HUES6 (cell line): ENCODE measurements at regions not wholly inside any gene's neighbourhood (a gene's known extent, or its start where the extent isn't known, plus 50 kb on each side); places are given as distances from the start of the nearest gene placed in this dataset.

Source experiments
- H3K27ac ChIP-seq: 2 replicates; pipeline ENCODE4 v1.7.0; 2013; ENCODE audit warnings: low read depth, mild to moderate bottlenecking, low read length, inconsistent platforms
- H3K27me3 ChIP-seq: 2 replicates; pipeline ENCODE4 v1.6.1; 2013; ENCODE audit warnings: low read length; ENCODE audit not compliant: control insufficient read depth, insufficient read depth
- H3K36me3 ChIP-seq: 2 replicates; pipeline ENCODE4 v1.6.1; 2013; ENCODE audit warnings: low read length; ENCODE audit not compliant: control insufficient read depth, insufficient read depth
- H3K4me1 ChIP-seq: 2 replicates; pipeline ENCODE4 v1.6.1; 2013; ENCODE audit warnings: low read length; ENCODE audit not compliant: control insufficient read depth, insufficient read depth
- H3K4me3 ChIP-seq: 2 replicates; pipeline ENCODE4 v1.5.1; 2013; ENCODE audit warnings: low read depth, low read length
- H3K9ac ChIP-seq: one replicate; pipeline ENCODE4 v1.6.1; 2013; ENCODE audit warnings: mild to moderate bottlenecking, low read length
- H3K9me3 ChIP-seq: 2 replicates; pipeline ENCODE4 v1.6.1; 2013; ENCODE audit warnings: low read depth, low read length; ENCODE audit not compliant: control insufficient read depth, insufficient read depth

DNA sequence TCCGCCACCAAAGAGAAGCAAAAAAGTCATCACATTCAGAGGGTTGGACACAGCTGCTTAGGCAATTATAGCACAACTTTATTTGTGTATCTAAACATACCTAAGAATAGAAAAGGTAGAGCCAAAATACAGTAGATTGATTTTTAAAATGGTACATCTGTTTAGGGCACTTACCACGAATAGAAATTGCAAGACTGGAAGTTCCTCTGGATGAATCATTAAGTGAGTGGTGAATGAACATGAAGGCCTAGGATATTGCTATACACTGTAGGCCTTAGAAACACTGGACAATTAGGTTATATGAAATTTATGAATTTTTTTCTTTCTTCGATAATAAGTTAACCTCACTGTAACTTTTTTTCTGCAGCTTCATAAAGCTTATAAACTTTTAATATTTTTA, 687.0 kb downstream of the BCL11A start:
- no peak overlapping the region for H3K27ac ChIP-seq
- no peaks in the 10 kb centered on the region for H3K4me1 ChIP-seq
- H3K4me3 ChIP-seq = no peak overlapping the region
- no peaks in the 10 kb centered on the region for H3K36me3 ChIP-seq
- no peak overlapping the region for H3K9ac ChIP-seq
- 0 out of 2 replicates have a peak, but pooled peaks cover 4% of the 10 kb centered on the region for H3K9me3 ChIP-seq
- H3K27me3 ChIP-seq = no peaks in the 10 kb centered on the region

GRCh38 chr2:59858540-59858939, 694.9 kb downstream of the BCL11A start:
- Histone ChIP-seq H3K27me3 (no peaks in the 10 kb centered on the region), H3K9me3 (peaks cover 11% of the 10 kb centered on the region), H3K4me1 (no peaks in the 10 kb centered on the region), H3K9ac (no peak overlapping the region), H3K36me3 (no peaks in the 10 kb centered on the region), H3K4me3 (no peak overlapping the region), H3K27ac (no peak overlapping the region)

DNA sequence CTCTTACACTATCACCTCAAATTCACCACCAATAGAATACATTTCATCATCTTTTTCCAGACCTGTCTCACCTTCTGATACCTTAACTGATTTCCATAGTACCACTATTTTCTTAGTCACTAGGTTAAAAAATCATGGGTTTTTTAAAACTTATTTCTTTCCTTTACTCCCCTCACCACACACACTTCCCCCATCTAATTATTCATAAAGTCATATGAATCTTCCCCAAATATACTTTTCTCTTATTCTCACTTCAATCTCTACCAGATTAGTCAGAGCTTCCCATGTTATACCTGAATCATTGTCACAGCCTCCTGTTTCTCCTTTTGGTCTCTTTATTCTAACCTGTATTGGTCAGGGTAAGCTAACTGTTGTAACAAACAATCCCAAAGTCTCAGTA, 696.3 kb downstream of the BCL11A start:
- H3K27ac ChIP-seq = no peak overlapping the region
- H3K27me3 ChIP-seq = no peaks in the 10 kb centered on the region
- H3K36me3 ChIP-seq = no peaks in the 10 kb centered on the region
- H3K9ac ChIP-seq = no peak overlapping the region
- H3K9me3 ChIP-seq = peaks cover 9% of the 10 kb centered on the region
- H3K4me3 ChIP-seq = no peak overlapping the region
- H3K4me1 ChIP-seq = no peaks in the 10 kb centered on the region

DNA sequence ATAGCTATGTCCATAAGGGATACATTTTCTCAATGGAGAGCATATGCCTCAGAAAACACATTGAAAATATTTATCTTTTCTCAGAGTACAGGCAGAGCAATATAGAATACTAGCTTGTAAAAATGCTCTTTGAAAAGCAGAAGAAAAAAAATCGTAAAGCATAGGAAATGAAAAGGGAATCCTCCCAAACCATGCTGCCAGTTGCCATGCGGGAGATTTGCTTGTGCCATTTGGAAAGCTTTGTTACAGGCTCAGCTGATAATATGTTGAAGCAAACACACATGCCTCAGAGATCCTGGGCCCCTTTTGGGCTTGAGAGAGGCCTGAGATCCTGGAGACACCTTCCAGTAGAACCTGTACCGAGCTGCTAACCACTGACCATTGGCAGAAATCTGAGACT, 697.1 kb downstream of the BCL11A start:
- Histone ChIP-seq H3K4me1 (no peaks in the 10 kb centered on the region), H3K9ac (no peak overlapping the region), H3K27ac (no peak overlapping the region)

GRCh38 chr2:59853032-59853431, 700.4 kb downstream of the BCL11A start:
- Histone ChIP-seq H3K4me1 (no peaks in the 10 kb centered on the region), H3K4me3 (no peak overlapping the region), H3K9ac (no peak overlapping the region), H3K27ac (no peak overlapping the region), H3K36me3 (no peaks in the 10 kb centered on the region), H3K27me3 (no peaks in the 10 kb centered on the region), H3K9me3 (no peaks in the 10 kb centered on the region)

More for the DNA sequence above, 697.1 kb downstream of the BCL11A start:
- H3K4me3 ChIP-seq = no peak overlapping the region
- H3K9me3 ChIP-seq = peaks cover 6% of the 10 kb centered on the region
- H3K27me3 ChIP-seq = no peaks in the 10 kb centered on the region
- no peaks in the 10 kb centered on the region for H3K36me3 ChIP-seq

DNA sequence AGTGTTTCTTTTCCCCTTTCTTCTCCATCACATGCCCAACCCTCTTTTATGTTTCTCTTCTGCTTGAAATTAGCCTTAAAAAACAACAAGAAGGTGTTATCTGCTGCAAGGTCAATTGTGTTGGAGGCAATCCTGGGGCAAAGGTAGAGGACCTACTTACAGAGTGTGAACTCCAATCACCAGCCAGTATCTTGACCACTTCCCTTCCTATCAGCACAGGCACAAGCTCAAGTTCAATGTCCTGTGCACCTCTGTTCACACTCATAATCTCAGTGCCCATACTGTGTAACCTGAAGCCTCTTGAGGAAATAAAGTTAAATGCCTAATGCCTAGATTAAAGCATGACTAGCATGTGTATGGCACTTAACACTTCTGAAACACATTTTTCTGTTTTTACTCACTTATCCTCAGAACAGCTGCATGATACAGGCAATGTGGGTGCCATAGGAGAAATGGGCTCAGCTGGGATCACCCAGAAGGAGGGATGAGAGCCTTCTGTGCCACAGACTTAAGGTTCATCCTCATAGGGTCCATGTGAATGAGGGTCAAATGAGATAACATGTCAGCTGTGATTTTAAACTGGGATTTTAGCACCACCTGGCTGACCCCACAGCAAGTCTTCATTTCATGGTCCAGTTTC, 701.5 kb downstream of the BCL11A start:
- Histone ChIP-seq H3K27me3 (no peaks in the 10 kb centered on the region), H3K9me3 (no peaks in the 10 kb centered on the region), H3K4me3 (no peak overlapping the region), H3K36me3 (no peaks in the 10 kb centered on the region), H3K27ac (no peak overlapping the region), H3K9ac (no peak overlapping the region), H3K4me1 (no peaks in the 10 kb centered on the region)

GRCh38 chr2:59850554-59850953, 702.9 kb downstream of the BCL11A start:
- H3K4me1 ChIP-seq = no peaks in the 10 kb centered on the region
- H3K27ac ChIP-seq = no peak overlapping the region
- no peaks in the 10 kb centered on the region for H3K9me3 ChIP-seq
- H3K36me3 ChIP-seq = no peaks in the 10 kb centered on the region
- H3K9ac ChIP-seq = no peak overlapping the region
- no peak overlapping the region for H3K4me3 ChIP-seq
- H3K27me3 ChIP-seq = no peaks in the 10 kb centered on the region

GRCh38 chr2:59833941-59834340, 719.5 kb downstream of the BCL11A start:
- no peak overlapping the region for H3K9ac ChIP-seq
- no peaks in the 10 kb centered on the region for H3K27me3 ChIP-seq
- H3K27ac ChIP-seq = no peak overlapping the region
- no peaks in the 10 kb centered on the region for H3K9me3 ChIP-seq
- no peaks in the 10 kb centered on the region for H3K4me1 ChIP-seq
- H3K4me3 ChIP-seq = no peak overlapping the region
- H3K36me3 ChIP-seq = no peaks in the 10 kb centered on the region

- Histone ChIP-seq H3K36me3 (no peaks in the 10 kb centered on the region), H3K27ac (no peak overlapping the region), H3K4me3 (no peak overlapping the region), H3K4me1 (no peaks in the 10 kb centered on the region), H3K9ac (no peak overlapping the region), H3K9me3 (no peaks in the 10 kb centered on the region), H3K27me3 (no peaks in the 10 kb centered on the region)
Observed at GRCh38 chr2:59830601-59831000, 722.9 kb downstream of the BCL11A start.

- no peaks in the 10 kb centered on the region for H3K36me3 ChIP-seq
- H3K9me3 ChIP-seq = no peaks in the 10 kb centered on the region
- no peak overlapping the region for H3K4me3 ChIP-seq
- no peak overlapping the region for H3K9ac ChIP-seq
- no peak overlapping the region for H3K27ac ChIP-seq
- no peaks in the 10 kb centered on the region for H3K4me1 ChIP-seq
- H3K27me3 ChIP-seq = no peaks in the 10 kb centered on the region
Observed at GRCh38 chr2:59827677-59828076, 725.8 kb downstream of the BCL11A start.

GRCh38 chr2:59826177-59826576, 727.3 kb downstream of the BCL11A start:
- Histone ChIP-seq H3K36me3 (no peaks in the 10 kb centered on the region), H3K4me3 (no peak overlapping the region), H3K9ac (no peak overlapping the region), H3K27ac (no peak overlapping the region), H3K4me1 (no peaks in the 10 kb centered on the region), H3K9me3 (no peaks in the 10 kb centered on the region), H3K27me3 (no peaks in the 10 kb centered on the region)

DNA sequence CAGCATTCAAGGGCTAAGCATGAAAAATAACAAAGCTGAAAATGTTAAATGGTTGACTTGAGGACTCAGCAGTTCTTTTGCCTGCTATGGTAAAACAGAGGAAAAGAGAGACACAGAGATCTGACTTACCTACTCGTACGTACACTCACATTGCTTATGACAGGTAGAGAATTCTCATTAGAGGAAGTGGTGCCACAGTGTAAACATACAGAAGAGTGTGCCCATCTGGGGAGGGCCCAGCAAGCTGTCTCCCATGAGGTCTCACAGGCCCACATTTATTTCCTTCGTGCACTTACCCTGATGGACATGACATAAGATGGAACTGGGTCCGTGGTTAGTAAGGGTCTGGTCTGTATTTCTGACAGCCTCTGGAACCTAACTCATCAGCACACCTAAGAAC, 729.1 kb downstream of the BCL11A start:
- Histone ChIP-seq H3K9ac (no peak overlapping the region), H3K4me1 (no peaks in the 10 kb centered on the region), H3K36me3 (no peaks in the 10 kb centered on the region), H3K27ac (no peak overlapping the region), H3K4me3 (no peak overlapping the region), H3K9me3 (no peaks in the 10 kb centered on the region), H3K27me3 (no peaks in the 10 kb centered on the region)
